HEK293T (cell line): ENCODE measurements at regions not wholly inside any gene's neighbourhood (a gene's known extent, or its start where the extent isn't known, plus 50 kb on each side); places are given as distances from the start of the nearest gene placed in this dataset.

Experiments
- ARNT ChIP-seq: fragments of 450-650 bp; IDR thresholded peaks from 2 replicates; pipeline ENCODE4 v1.6.1; 2017; ENCODE audit warnings: mild to moderate bottlenecking
- BHLHE40 ChIP-seq: fragments of 450-650 bp; IDR thresholded peaks from 2 replicates; pipeline ENCODE4 v1.6.1; 2016; ENCODE audit warnings: mild to moderate bottlenecking, moderate library complexity, borderline replicate concordance
- ELF4 ChIP-seq: fragments of 450-650 bp; IDR thresholded peaks from 2 replicates; pipeline ENCODE4 v1.6.1; 2017; ENCODE audit warnings: antibody characterized with exemption
- FOXA1 ChIP-seq: fragments of 450-650 bp; IDR thresholded peaks from 2 replicates; pipeline ENCODE4 v1.6.1; 2016; ENCODE audit warnings: mild to moderate bottlenecking
- FOXK2 ChIP-seq: fragments of 450-650 bp; IDR thresholded peaks from 2 replicates; pipeline ENCODE4 v1.6.1; 2016; ENCODE audit warnings: mild to moderate bottlenecking
- FOXM1 ChIP-seq: fragments of 450-650 bp; IDR thresholded peaks from 2 replicates; pipeline ENCODE4 v1.6.1; 2017; ENCODE audit warnings: mild to moderate bottlenecking, borderline replicate concordance
- HDGF ChIP-seq: fragments of 450-650 bp; IDR thresholded peaks from 2 replicates; pipeline ENCODE4 v1.6.1; 2017; ENCODE audit warnings: antibody characterized with exemption, borderline replicate concordance
- L3MBTL2 ChIP-seq: fragments of 450-650 bp; conservative IDR thresholded peaks from 2 replicates; pipeline ENCODE4 v1.6.1; 2016; ENCODE audit warnings: mild to moderate bottlenecking
- SP1 ChIP-seq: fragments of 450-650 bp; IDR thresholded peaks from 2 replicates; pipeline ENCODE4 v1.6.1; 2017
- SUZ12 ChIP-seq: fragments of 450-650 bp; IDR thresholded peaks from 2 replicates; pipeline ENCODE4 v1.6.1; 2016; ENCODE audit warnings: mild to moderate bottlenecking
- TARDBP ChIP-seq: fragments of 450-650 bp; IDR thresholded peaks from 2 replicates; pipeline ENCODE4 v1.6.1; 2016
- ZNF384 ChIP-seq: fragments of 450-650 bp; IDR thresholded peaks from 2 replicates; pipeline ENCODE4 v1.6.1; 2016

DNA sequence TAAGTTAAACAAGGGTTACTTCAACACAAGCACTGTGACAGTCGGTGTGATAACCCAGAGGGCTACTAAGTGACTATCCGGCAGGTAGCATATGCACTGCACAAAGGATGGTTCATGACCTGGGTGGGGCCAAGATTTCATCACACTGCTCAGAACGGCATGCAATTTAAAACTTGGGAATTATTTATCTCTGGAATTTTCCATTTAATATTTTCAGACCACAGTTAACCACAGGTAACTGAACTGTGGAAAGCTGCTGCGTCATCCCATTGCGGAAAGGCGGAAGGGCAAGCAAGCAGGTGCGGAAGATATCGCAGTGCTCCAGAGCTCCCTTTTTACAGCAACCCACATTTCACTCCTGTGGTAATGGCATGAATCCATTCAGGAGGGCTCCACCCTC, 540.8 kb downstream of the INSC start:
- no peak for TF ChIP-seq HDGF
- TF ChIP-seq FOXK2, result no peak
- no peak for TF ChIP-seq SP1
- TF ChIP-seq TARDBP, result no peak
- no peak for TF ChIP-seq L3MBTL2
- no peak for TF ChIP-seq SUZ12
- TF ChIP-seq ELF4, result no peak
- TF ChIP-seq FOXM1, result no peak
- no peak for TF ChIP-seq BHLHE40
- TF ChIP-seq ARNT, result no peak
- no peak for TF ChIP-seq FOXA1
- TF ChIP-seq ZNF384, result no peak
